ENCODE measurements at regions not wholly inside any gene's neighbourhood (a gene's known extent, or its start where the extent isn't known, plus 50 kb on each side); places are given as distances from the start of the nearest gene placed in this dataset.
"Not testable (repeated sequence)": the region's sequence is repeated elsewhere in the genome, so short reads cannot be mapped to it uniquely, and the experiment has no call there.

DNA sequence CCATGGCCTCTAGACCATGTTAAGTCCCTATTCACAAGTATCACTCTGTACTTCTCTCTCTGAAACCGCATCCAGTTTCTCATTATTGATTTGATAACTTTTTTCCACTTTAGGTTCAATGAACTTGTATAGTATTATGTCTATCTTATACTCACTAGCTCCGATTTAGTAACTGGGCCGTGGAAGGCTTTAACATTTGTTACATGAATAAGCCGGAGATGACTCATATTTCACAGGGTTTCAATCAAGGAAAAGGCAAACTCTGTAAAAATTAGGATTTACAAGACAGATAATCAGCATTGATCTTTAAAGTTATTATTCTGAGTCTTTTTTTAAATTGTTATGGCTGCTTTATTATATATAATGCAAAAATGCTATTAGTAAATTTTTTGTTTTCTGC is 662.2 kb upstream of the CNTN5 start:
- H3K9me3 ChIP-seq: peaks cover 2% of the 10 kb centered on the region
- no peak for TF ChIP-seq Cebpa-rat (IDR thresholded peaks at IDR 0.05)
- no peak overlapping the region for H3K4me3 ChIP-seq
- no peaks in the 10 kb centered on the region for H3K27me3 ChIP-seq
- H3K27ac ChIP-seq: no peak overlapping the region
- H3K36me3 ChIP-seq: no peaks in the 10 kb centered on the region
- H3K4me2 ChIP-seq: no peak overlapping the region
- H4K20me1 ChIP-seq: no peaks in the 10 kb centered on the region
- no peak overlapping the region for H3K9ac ChIP-seq
- H3K4me1 ChIP-seq: no peaks in the 10 kb centered on the region

DNA sequence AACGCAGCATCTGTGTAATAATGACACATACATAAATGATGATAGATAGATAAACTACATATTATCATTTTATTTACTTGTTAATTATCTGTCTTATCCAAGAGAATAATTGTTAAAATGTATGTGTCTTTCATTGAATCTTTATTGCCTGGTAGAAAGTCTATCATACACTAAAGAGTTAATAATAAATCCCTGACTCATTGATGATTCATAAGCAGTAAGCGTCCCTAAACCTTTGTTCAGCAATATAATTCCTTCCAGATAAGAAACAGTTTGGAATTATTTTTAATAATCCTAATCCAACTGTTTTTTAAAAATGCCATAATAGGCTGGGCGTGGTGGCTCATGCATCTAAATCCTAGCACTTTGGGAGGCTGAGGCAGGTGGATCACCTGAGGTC is 655.6 kb upstream of the CNTN5 start:
- no peak overlapping the region for H3K4me2 ChIP-seq
- no peaks in the 10 kb centered on the region for H4K20me1 ChIP-seq
- H3K27ac ChIP-seq: no peak overlapping the region
- H3K4me1 ChIP-seq: no peaks in the 10 kb centered on the region
- H3K27me3 ChIP-seq: no peaks in the 10 kb centered on the region
- no peak overlapping the region for H3K4me3 ChIP-seq
- no peak for TF ChIP-seq Cebpa-rat (IDR thresholded peaks at IDR 0.05)
- H3K9me3 ChIP-seq: no peaks in the 10 kb centered on the region
- no peaks in the 10 kb centered on the region for H3K36me3 ChIP-seq
- H3K9ac ChIP-seq: no peak overlapping the region

DNA sequence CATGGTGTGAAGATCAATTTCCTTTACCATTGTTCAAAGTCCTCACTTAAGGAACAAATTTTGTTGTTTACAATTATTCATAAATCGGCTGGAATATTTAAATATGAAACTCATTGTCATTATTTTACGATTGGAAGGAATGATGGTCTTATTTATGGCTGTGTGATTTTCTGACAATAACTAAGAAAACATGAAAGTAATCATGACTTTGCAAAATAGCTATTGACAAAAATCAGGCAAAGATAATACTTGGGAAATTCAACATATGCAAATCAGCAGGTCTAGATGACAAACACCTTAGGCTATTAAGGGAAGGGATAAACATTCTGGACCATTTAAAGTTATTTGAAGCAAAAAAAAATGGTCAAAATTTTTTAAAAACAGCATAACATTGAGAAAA is 654.8 kb upstream of the CNTN5 start:
- H3K27ac ChIP-seq: no peak overlapping the region
- no peaks in the 10 kb centered on the region for H3K4me1 ChIP-seq
- TF ChIP-seq Cebpa-rat (IDR thresholded peaks at IDR 0.05): no peak
- no peaks in the 10 kb centered on the region for H3K36me3 ChIP-seq
- H4K20me1 ChIP-seq: no peaks in the 10 kb centered on the region
- H3K27me3 ChIP-seq: no peaks in the 10 kb centered on the region
- H3K9me3 ChIP-seq: no peaks in the 10 kb centered on the region
- no peak overlapping the region for H3K4me3 ChIP-seq
- no peak overlapping the region for H3K4me2 ChIP-seq
- H3K9ac ChIP-seq: no peak overlapping the region

DNA sequence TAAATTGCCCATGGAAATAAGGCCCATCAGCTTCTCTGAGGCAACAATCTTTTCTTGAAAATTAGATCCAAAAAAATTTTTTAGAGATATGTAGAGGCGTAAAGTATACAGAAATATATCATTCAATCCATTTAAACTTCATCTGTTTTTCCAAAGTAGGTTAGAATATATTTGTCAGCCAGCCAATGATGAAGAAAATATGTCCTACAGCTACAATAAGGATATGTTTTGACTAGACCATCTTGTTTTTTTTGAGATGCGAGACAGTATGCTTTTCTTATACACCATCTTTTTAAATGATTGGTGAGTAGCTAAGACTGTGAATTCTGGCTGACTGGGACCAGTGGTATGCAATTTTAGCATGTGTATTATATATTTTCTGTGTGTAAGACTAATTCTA is 630.4 kb upstream of the CNTN5 start:
- H3K27me3 ChIP-seq: no peaks in the 10 kb centered on the region
- no peak overlapping the region for H3K4me2 ChIP-seq
- no peaks in the 10 kb centered on the region for H4K20me1 ChIP-seq
- H3K4me1 ChIP-seq: no peaks in the 10 kb centered on the region
- no peak overlapping the region for H3K9ac ChIP-seq
- no peak overlapping the region for H3K27ac ChIP-seq
- no peaks in the 10 kb centered on the region for H3K36me3 ChIP-seq
- no peak for TF ChIP-seq Cebpa-rat (IDR thresholded peaks at IDR 0.05)
- H3K4me3 ChIP-seq: no peak overlapping the region
- H3K9me3 ChIP-seq: no peaks in the 10 kb centered on the region

DNA sequence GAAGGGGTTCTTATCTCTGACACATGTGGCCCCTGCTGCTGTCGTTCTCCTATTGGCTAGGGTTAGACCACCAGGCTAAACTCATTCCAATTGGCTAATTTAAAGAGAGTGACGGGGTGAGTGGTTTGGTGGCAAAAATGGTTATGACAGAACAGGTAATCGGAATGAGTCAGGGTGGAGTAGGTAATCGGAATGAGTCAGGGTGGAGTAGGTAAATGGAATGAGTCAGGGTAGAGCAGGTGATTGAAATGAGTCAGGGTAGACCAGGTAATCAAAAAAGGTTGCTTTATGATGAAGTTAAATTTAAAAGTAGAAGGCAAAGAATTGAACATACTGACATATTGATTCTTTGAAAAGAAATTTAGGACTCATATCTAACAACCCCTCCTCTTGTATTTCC is 626.2 kb upstream of the CNTN5 start:
- H3K9me3 ChIP-seq, H3K4me3 ChIP-seq, H3K4me2 ChIP-seq, H3K9ac ChIP-seq, H3K27ac ChIP-seq, H4K20me1 ChIP-seq, H3K27me3 ChIP-seq, H3K4me1 ChIP-seq, H3K36me3 ChIP-seq: not testable (repeated sequence)

DNA sequence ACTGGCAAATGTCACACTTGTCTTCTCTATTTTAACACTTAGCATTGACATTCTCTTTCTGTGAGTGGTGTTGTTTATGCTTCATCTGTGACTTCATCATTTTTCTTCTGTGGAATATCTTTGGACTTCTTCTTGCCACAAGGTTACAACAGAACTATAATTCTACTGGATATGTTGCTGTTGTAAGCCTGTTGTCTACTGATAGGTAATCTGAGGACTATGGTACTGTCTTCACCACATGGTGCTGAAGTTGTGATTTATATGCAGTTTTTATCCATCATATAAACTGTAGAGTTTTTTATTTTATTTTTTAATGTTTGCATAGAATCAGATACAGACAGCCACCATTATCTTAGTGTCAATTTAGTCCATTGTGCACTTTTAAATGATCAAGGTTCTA is 622.2 kb upstream of the CNTN5 start:
- H3K4me3 ChIP-seq: no peak overlapping the region
- H3K4me2 ChIP-seq: no peak overlapping the region
- H3K4me1 ChIP-seq: no peaks in the 10 kb centered on the region
- no peak overlapping the region for H3K9ac ChIP-seq
- no peaks in the 10 kb centered on the region for H3K9me3 ChIP-seq
- no peak for TF ChIP-seq Cebpa-rat (IDR thresholded peaks at IDR 0.05)
- no peaks in the 10 kb centered on the region for H3K27me3 ChIP-seq
- H3K36me3 ChIP-seq: no peaks in the 10 kb centered on the region
- H3K27ac ChIP-seq: no peak overlapping the region
- no peaks in the 10 kb centered on the region for H4K20me1 ChIP-seq

DNA sequence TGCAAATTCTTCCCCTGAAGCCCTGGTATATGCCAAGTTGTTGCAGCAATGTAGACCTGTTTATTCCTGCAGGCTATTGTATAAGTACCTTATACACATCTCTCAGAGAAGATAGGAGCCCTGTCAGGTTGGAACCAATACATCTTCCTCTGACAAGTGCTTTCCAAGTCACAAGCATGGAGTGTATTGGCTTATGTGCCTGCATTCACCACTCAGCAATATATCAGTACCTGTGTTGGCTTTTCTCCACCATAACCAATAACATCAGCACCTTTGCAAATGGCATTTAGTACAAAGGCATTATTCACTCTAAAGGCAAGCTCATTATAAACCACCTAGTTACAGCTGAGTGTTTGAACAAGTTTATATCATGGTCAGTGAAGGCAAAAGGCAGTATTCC is 611.7 kb upstream of the CNTN5 start:
- no peaks in the 10 kb centered on the region for H3K9me3 ChIP-seq
- H3K4me2 ChIP-seq: no peak overlapping the region
- H4K20me1 ChIP-seq: no peaks in the 10 kb centered on the region
- TF ChIP-seq Cebpa-rat (IDR thresholded peaks at IDR 0.05): no peak
- H3K36me3 ChIP-seq: no peaks in the 10 kb centered on the region
- no peaks in the 10 kb centered on the region for H3K27me3 ChIP-seq
- no peaks in the 10 kb centered on the region for H3K4me1 ChIP-seq
- H3K9ac ChIP-seq: no peak overlapping the region
- no peak overlapping the region for H3K27ac ChIP-seq
- no peak overlapping the region for H3K4me3 ChIP-seq

DNA sequence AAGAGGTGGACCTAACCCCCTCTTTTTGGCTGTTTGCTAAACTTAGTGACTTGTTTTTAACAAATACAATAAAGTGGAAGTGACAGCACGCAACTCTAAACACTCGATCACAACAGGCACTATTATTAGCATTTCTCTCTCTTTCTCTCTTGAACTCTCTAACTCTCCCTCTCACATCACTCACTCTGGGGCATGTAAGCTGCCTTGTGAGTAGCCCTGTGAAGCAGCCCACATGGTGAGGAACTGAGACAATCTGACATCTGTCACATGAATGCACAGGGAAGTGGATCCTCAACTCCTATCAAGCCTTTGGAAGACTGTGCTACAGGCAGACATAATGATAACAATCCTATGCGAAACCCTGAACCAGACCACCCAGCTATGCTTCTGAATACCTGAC is 609.0 kb upstream of the CNTN5 start:
- H3K9ac ChIP-seq: no peak overlapping the region
- no peaks in the 10 kb centered on the region for H3K27me3 ChIP-seq
- H3K4me3 ChIP-seq: no peak overlapping the region
- no peaks in the 10 kb centered on the region for H4K20me1 ChIP-seq
- no peaks in the 10 kb centered on the region for H3K9me3 ChIP-seq
- TF ChIP-seq Cebpa-rat (IDR thresholded peaks at IDR 0.05): no peak
- H3K4me2 ChIP-seq: no peak overlapping the region
- H3K27ac ChIP-seq: no peak overlapping the region
- H3K36me3 ChIP-seq: no peaks in the 10 kb centered on the region
- no peaks in the 10 kb centered on the region for H3K4me1 ChIP-seq

DNA sequence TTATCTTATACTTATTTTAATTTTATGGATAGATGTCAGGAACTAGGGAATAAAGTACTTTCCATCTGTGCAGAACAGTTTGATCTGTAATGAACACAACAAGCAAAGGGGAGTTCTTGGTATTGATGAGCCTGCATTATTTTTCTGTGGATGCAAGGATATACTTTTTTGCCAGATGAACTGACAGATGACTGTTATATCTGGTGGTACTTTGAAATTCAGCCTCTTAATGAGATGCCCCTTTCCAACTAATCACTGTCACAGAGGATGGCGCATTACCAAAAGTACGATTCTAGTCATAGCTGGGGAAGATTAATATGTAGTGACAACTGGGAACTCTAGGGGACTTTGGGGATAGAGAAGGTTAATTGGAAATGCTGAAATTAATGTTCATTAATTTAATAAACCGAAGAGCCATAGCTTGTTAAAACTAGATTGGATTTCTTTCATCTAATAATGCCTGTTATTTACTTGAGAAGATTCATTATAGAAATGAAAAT is 603.4 kb upstream of the CNTN5 start:
- Histone ChIP-seq H3K9ac (no peak overlapping the region), H3K36me3 (no peaks in the 10 kb centered on the region), H3K4me2 (no peak overlapping the region), H3K4me3 (no peak overlapping the region), H4K20me1 (no peaks in the 10 kb centered on the region), H3K27ac (no peak overlapping the region), H3K9me3 (peaks cover 7% of the 10 kb centered on the region; the same call in 1 of the 2 replicates), H3K27me3 (no peaks in the 10 kb centered on the region), H3K4me1 (no peaks in the 10 kb centered on the region)
- TF ChIP-seq Cebpa-rat (IDR thresholded peaks at IDR 0.05): no peak

DNA sequence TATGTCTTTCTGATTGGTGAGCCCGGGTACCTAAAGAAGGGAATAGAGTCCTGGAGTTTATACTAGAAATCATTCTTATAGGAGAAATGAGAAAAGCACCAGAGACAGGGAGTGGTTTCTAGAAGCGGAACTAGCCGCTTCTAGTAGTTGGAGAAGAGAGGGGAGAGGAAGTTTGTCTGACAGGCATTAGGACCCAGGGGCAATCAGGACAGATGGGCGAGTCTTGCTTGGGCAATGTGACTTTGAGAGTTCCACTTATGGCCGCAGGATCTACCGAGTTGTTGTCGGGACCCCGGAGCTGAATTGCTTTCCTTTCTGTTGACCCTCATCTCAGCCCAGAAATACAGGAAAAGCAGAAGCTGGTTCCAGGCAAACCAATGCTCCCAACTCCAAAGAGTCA is 596.8 kb upstream of the CNTN5 start:
- TF ChIP-seq Cebpa-rat (IDR thresholded peaks at IDR 0.05): no peak
- no peak overlapping the region for H3K4me3 ChIP-seq

DNA sequence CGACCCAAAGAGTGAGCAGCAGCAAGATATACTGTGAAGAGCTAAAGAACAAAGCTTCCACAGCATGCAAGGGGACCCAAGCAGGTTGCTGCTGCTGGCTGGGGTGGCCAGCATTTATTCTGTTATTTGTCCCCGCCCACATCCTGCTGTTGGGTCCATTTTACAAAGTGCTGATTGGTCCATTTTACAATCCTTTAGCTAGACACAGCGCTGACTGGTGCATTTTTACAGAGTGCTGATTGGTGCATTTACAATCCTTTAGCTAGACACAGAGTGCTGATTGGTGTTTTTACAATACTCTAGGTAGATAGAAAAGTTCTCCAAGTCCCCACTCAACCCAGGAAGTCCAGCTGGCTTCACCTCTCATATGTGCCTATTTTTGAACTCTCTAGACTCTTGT is 596.0 kb upstream of the CNTN5 start:
- not testable (repeated sequence) for H3K27me3 ChIP-seq, H3K4me2 ChIP-seq, H4K20me1 ChIP-seq, H3K4me3 ChIP-seq, H3K9me3 ChIP-seq, H3K9ac ChIP-seq, H3K4me1 ChIP-seq, H3K27ac ChIP-seq, H3K36me3 ChIP-seq

More for the DNA sequence above, 596.8 kb upstream of the CNTN5 start:
- Histone ChIP-seq H3K36me3 (no peaks in the 10 kb centered on the region), H3K27me3 (no peaks in the 10 kb centered on the region), H3K9me3 (peaks cover 10% of the 10 kb centered on the region), H3K4me2 (no peak overlapping the region), H3K4me1 (no peaks in the 10 kb centered on the region), H3K9ac (no peak overlapping the region), H3K27ac (no peak overlapping the region), H4K20me1 (no peaks in the 10 kb centered on the region)

Data from BLaER1 (cell line).